Activated naive CD4-positive, alpha-beta T cell treated with anti-CD3 and anti-CD28 coated beads, Interleukin-2, amount 50 U/mL, for 24 hours (primary cell): ENCODE measurements at regions not wholly inside any gene's neighbourhood (a gene's known extent, or its start where the extent isn't known, plus 50 kb on each side); places are given as distances from the start of the nearest gene placed in this dataset.

ENCODE experiments used
- H3K27ac Mint-ChIP-seq: one replicate; pipeline ENCODE4 v1.8.0; 2021; ENCODE audit warnings: mild to moderate bottlenecking, mixed read lengths
- H3K27me3 Mint-ChIP-seq: one replicate; pipeline ENCODE4 v1.8.0; 2021; ENCODE audit warnings: mixed read lengths
- H3K36me3 Mint-ChIP-seq: one replicate; pipeline ENCODE4 v1.8.0; 2021; ENCODE audit warnings: mixed read lengths
- H3K4me1 Mint-ChIP-seq: one replicate; pipeline ENCODE4 v1.8.0; 2021; ENCODE audit warnings: mixed read lengths
- H3K4me3 Mint-ChIP-seq: one replicate; pipeline ENCODE4 v1.8.0; 2021; ENCODE audit warnings: mild to moderate bottlenecking, mixed read lengths
- H3K9me3 Mint-ChIP-seq: one replicate; pipeline ENCODE4 v1.8.0; 2021; ENCODE audit warnings: mixed read lengths

DNA sequence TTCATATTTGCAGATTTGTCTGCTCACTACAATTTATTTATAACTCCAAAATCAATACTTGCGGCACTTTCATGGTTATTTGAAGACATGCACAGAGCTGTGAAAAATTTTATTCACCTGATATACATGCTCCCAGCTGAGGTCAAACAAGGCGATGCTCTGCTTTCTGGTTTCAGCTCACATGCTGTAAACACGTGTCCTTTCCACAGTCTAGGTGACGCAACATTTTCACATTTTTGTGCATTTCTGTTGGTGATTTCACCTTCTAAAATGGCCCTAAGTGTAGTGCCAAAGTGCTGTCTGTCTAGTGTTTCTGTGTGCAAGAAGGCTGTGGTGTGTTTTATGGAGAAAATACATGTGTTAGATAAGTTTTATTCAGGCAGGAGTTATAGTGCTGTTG is 650.5 kb downstream of the RNF144B start:
- H3K4me3 Mint-ChIP-seq, result no peak overlapping the region
- H3K9me3 Mint-ChIP-seq, result no peaks in the 10 kb centered on the region
- H3K27ac Mint-ChIP-seq, result no peak overlapping the region
- no peaks in the 10 kb centered on the region for H3K36me3 Mint-ChIP-seq
- H3K4me1 Mint-ChIP-seq, result no peaks in the 10 kb centered on the region
- H3K27me3 Mint-ChIP-seq, result no peaks in the 10 kb centered on the region

DNA sequence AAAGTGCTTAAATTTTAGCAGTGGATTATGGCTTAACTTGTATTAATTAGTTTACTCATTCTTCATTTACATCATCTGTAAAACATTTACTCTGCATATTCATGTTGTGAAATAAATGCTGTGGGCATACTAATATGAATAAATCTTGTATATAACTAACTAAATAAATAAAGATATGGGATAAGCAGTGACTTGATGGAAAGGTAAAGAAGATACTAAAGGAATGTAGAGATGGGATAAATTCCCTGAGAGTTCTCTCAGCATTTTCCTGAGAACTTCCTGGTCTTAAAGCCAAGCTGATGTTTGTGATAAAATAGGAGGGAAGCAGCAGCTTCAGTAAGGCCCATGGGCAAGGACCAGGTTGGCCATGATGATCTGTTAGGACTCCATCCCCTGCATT is 652.1 kb downstream of the RNF144B start:
- Mint-ChIP-seq H3K4me3 (no peak overlapping the region), H3K27me3 (no peaks in the 10 kb centered on the region), H3K4me1 (no peaks in the 10 kb centered on the region), H3K27ac (no peak overlapping the region), H3K9me3 (no peaks in the 10 kb centered on the region), H3K36me3 (no peaks in the 10 kb centered on the region)

- Mint-ChIP-seq H3K9me3 (peaks cover 5% of the 10 kb centered on the region), H3K36me3 (no peaks in the 10 kb centered on the region), H3K27me3 (no peaks in the 10 kb centered on the region), H3K27ac (no peak overlapping the region), H3K4me1 (no peaks in the 10 kb centered on the region), H3K4me3 (no peak overlapping the region)
Measured at GRCh38 chr6:19041906-19042305, 654.8 kb downstream of the RNF144B start.

- Mint-ChIP-seq H3K4me1 (no peaks in the 10 kb centered on the region), H3K27ac (no peak overlapping the region), H3K4me3 (no peak overlapping the region), H3K9me3 (peaks cover 5% of the 10 kb centered on the region), H3K27me3 (no peaks in the 10 kb centered on the region), H3K36me3 (no peaks in the 10 kb centered on the region)
Measured at GRCh38 chr6:19042420-19042819, 655.3 kb downstream of the RNF144B start.

DNA sequence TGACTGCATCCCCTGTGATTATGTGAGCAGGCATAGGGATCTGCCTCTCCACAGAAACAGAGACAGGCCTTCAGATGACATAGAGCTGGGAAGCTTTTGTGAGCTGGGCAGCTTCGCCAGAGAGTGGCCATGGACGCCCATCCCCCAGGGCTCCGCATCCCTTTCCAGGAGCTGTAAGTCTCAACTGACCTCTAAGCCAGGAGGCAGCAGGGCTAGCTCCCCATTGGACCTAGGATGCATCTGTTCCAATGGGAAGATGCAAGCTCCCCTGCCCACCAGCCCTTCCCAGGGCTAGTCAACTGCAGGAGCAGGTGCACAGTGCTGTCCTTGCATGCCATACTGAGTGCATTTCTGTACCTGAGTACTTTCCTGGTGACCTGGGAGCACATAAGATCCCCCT is 663.6 kb downstream of the RNF144B start:
- no peaks in the 10 kb centered on the region for H3K36me3 Mint-ChIP-seq
- no peak overlapping the region for H3K4me3 Mint-ChIP-seq
- no peak overlapping the region for H3K27ac Mint-ChIP-seq
- peaks cover 26% of the 10 kb centered on the region for H3K9me3 Mint-ChIP-seq
- no peaks in the 10 kb centered on the region for H3K4me1 Mint-ChIP-seq
- H3K27me3 Mint-ChIP-seq, result no peaks in the 10 kb centered on the region

DNA sequence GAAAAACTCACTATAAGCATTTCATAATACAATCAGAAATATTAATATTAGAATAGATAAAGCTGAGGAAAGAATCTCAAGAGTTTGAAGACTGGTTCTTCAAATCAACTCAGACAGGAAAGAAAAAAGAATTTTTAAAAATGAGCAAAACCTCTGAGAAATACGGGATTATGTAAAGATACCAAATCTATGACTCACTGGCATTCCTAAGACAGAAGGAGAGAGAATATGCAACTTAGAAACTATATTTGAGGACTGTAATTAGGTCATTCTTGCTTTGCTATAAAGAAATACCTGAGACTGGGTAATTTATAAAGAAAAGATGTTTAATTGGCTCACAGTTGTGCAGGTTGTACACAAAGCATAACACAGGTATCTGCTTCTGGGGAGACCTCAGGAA is 665.1 kb downstream of the RNF144B start:
- H3K36me3 Mint-ChIP-seq, result no peaks in the 10 kb centered on the region
- H3K4me3 Mint-ChIP-seq, result no peak overlapping the region
- peaks cover 27% of the 10 kb centered on the region for H3K9me3 Mint-ChIP-seq
- no peaks in the 10 kb centered on the region for H3K27me3 Mint-ChIP-seq
- H3K4me1 Mint-ChIP-seq, result no peaks in the 10 kb centered on the region
- H3K27ac Mint-ChIP-seq, result no peak overlapping the region

DNA sequence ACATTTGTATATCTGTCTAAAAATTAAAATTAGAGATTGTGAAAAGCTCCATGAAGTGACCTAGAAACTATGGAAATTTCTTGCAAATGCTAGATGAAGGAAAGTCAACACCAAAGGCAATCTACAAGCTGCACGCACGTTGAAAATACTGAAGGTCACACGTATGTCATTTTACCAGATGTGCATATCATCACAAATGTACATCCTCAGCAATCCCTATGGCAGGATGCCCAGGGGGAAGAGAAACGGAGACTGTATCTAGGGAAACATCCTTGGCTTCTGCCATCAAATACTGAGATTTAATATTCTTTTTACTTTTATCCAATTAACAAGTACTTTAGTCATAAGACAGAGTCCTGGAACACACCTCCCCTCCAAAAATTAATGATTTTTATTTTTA is 672.0 kb downstream of the RNF144B start:
- Mint-ChIP-seq H3K27ac (no peak overlapping the region), H3K36me3 (no peaks in the 10 kb centered on the region), H3K27me3 (no peaks in the 10 kb centered on the region), H3K4me1 (no peaks in the 10 kb centered on the region), H3K9me3 (peaks cover 19% of the 10 kb centered on the region), H3K4me3 (no peak overlapping the region)

- Mint-ChIP-seq H3K9me3 (peaks cover 18% of the 10 kb centered on the region), H3K4me1 (no peaks in the 10 kb centered on the region), H3K36me3 (no peaks in the 10 kb centered on the region), H3K27me3 (no peaks in the 10 kb centered on the region), H3K27ac (no peak overlapping the region), H3K4me3 (no peak overlapping the region)
Measured at GRCh38 chr6:19067165-19067564, 680.0 kb downstream of the RNF144B start.

GRCh38 chr6:19070520-19070919 is 683.4 kb downstream of the RNF144B start:
- Mint-ChIP-seq H3K27ac (no peak overlapping the region), H3K9me3 (peaks cover 39% of the 10 kb centered on the region), H3K27me3 (no peaks in the 10 kb centered on the region), H3K4me1 (no peaks in the 10 kb centered on the region), H3K36me3 (no peaks in the 10 kb centered on the region), H3K4me3 (no peak overlapping the region)

- Mint-ChIP-seq H3K9me3 (peaks cover 15% of the 10 kb centered on the region), H3K4me1 (no peaks in the 10 kb centered on the region), H3K27ac (no peak overlapping the region), H3K4me3 (no peak overlapping the region), H3K36me3 (no peaks in the 10 kb centered on the region), H3K27me3 (no peaks in the 10 kb centered on the region)
Measured at GRCh38 chr6:19083801-19084200, 696.7 kb downstream of the RNF144B start.

GRCh38 chr6:19086480-19086879 is 699.3 kb downstream of the RNF144B start:
- Mint-ChIP-seq H3K9me3 (peaks cover 5% of the 10 kb centered on the region), H3K4me3 (no peak overlapping the region), H3K36me3 (no peaks in the 10 kb centered on the region), H3K4me1 (no peaks in the 10 kb centered on the region), H3K27ac (no peak overlapping the region), H3K27me3 (no peaks in the 10 kb centered on the region)

DNA sequence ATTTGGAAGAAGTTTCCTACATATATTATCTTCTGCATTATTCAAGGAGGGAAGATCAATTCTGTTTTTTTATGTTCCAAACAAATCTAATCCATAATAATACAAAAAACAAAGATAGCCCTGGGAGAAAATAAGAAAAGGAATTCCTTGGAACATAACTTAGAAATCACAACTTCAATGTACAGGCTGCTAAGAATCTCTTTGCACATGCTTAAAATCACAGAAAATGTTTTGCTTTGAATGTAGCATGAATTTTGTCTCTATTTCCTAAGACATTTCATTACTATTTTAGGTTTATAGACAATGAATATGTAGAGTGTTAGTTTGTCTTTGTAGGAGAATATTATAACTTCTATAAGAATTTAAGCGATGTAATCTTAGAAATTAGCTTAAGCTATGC is 700.1 kb downstream of the RNF144B start:
- Mint-ChIP-seq H3K27ac (no peak overlapping the region), H3K4me1 (no peaks in the 10 kb centered on the region), H3K36me3 (no peaks in the 10 kb centered on the region), H3K4me3 (no peak overlapping the region), H3K9me3 (peaks cover 5% of the 10 kb centered on the region), H3K27me3 (no peaks in the 10 kb centered on the region)

GRCh38 chr6:19087897-19088296 is 700.7 kb downstream of the RNF144B start:
- Mint-ChIP-seq H3K4me3 (no peak overlapping the region), H3K27ac (no peak overlapping the region), H3K4me1 (no peaks in the 10 kb centered on the region), H3K27me3 (no peaks in the 10 kb centered on the region), H3K9me3 (peaks cover 5% of the 10 kb centered on the region), H3K36me3 (no peaks in the 10 kb centered on the region)

- no peak overlapping the region for H3K27ac Mint-ChIP-seq
- no peaks in the 10 kb centered on the region for H3K27me3 Mint-ChIP-seq
Measured at GRCh38 chr6:19100752-19101151, 713.6 kb downstream of the RNF144B start.

DNA sequence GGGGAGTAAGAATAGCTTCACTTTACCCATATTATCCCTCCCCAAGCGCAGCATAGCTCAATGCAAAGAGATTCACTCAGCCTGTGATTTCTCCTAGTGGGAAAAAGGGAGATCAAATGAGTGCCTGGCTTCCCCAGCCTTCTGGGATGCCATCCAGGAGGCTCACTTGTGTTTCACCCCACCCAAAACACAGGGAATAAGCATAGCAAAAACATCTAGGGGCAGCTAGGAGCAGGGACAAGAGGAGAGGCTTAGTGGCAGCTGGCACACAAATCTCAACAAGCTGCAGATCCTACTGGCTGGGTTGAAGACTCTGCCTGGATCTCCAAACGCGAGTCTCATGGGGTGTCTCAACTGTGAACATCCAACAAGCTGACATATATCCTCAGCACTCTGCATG is 715.8 kb downstream of the RNF144B start:
- no peaks in the 10 kb centered on the region for H3K4me1 Mint-ChIP-seq
- H3K36me3 Mint-ChIP-seq, result no peaks in the 10 kb centered on the region
- no peak overlapping the region for H3K27ac Mint-ChIP-seq
- no peaks in the 10 kb centered on the region for H3K27me3 Mint-ChIP-seq
- no peak overlapping the region for H3K4me3 Mint-ChIP-seq
- H3K9me3 Mint-ChIP-seq, result peaks cover 17% of the 10 kb centered on the region

More at GRCh38 chr6:19100752-19101151, 713.6 kb downstream of the RNF144B start:
- Mint-ChIP-seq H3K4me3 (no peak overlapping the region), H3K36me3 (no peaks in the 10 kb centered on the region), H3K4me1 (no peaks in the 10 kb centered on the region), H3K9me3 (peaks cover 12% of the 10 kb centered on the region)

DNA sequence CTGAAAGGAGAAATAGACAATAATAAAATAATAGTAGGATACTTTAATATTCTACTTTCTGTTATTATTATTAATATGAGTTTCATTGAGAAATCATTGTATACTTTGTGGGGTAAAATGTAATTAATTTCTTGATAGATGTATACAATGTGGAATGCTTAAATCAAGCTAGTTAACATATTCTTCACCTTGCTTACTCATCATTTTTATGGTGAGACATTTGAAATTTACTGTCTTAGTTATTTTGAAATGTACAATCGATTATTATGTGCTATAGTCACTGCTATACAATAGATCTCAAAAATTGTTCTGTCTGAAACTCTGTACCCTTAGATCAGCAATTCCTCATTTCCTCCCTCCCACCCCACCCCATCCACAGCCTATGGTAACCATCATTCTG is 720.3 kb downstream of the RNF144B start:
- Mint-ChIP-seq H3K27me3 (no peaks in the 10 kb centered on the region), H3K4me1 (no peaks in the 10 kb centered on the region), H3K36me3 (no peaks in the 10 kb centered on the region), H3K27ac (no peak overlapping the region), H3K9me3 (peaks cover 26% of the 10 kb centered on the region), H3K4me3 (no peak overlapping the region)

- H3K4me3 Mint-ChIP-seq, result no peak overlapping the region
- no peaks in the 10 kb centered on the region for H3K27me3 Mint-ChIP-seq
- H3K27ac Mint-ChIP-seq, result no peak overlapping the region
- H3K4me1 Mint-ChIP-seq, result no peaks in the 10 kb centered on the region
- peaks cover 12% of the 10 kb centered on the region for H3K9me3 Mint-ChIP-seq
- H3K36me3 Mint-ChIP-seq, result peaks cover 1% of the 10 kb centered on the region
Measured at GRCh38 chr6:19121521-19121920, 715.6 kb upstream of the ID4 start.
